DND-41 (cell line): ENCODE measurements at regions not wholly inside any gene's neighbourhood (a gene's known extent, or its start where the extent isn't known, plus 50 kb on each side); places are given as distances from the start of the nearest gene placed in this dataset.

ENCODE experiments used
- ATAC-seq: fragments of 200-7000 bp; cut with Tn5 transposase; 3 replicates; pipeline ENCODE4 v1.9.1; 2021; ENCODE audit warnings: low read depth; ENCODE audit not compliant: insufficient read depth
- DNase-seq: peaks from one replicate; pipeline ENCODE4 v3.0.0-alpha.2; 2020
- H2AFZ ChIP-seq: 2 replicates; pipeline ENCODE4 v1.6.0; 2012; ENCODE audit warnings: low read depth, low read length
- H3K27ac ChIP-seq: 2 replicates; pipeline ENCODE4 v1.5.1; 2012; ENCODE audit warnings: low read length, inconsistent platforms
- H3K27me3 ChIP-seq: fragments of 200-600 bp; sonication (generic); 2 replicates; pipeline ENCODE4 v1.6.0; 2012; ENCODE audit warnings: low read length, mild to moderate bottlenecking, inconsistent platforms; ENCODE audit not compliant: insufficient read depth, poor library complexity
- H3K36me3 ChIP-seq: 2 replicates; pipeline ENCODE4 v1.5.1; 2012; ENCODE audit warnings: low read length, inconsistent platforms; ENCODE audit not compliant: insufficient read depth
- H3K4me1 ChIP-seq: 2 replicates; pipeline ENCODE4 v1.5.1; 2012; ENCODE audit warnings: mild to moderate bottlenecking, low read length; ENCODE audit not compliant: insufficient read depth
- H3K4me2 ChIP-seq: 2 replicates; pipeline ENCODE4 v1.6.0; 2012; ENCODE audit warnings: mild to moderate bottlenecking, moderate library complexity, low read length, inconsistent platforms; ENCODE audit not compliant: insufficient read depth
- H3K4me3 ChIP-seq, 2 experiments: fragments of 200-600 bp in 1 of 2; shearing (Covaris generic) in 1 of 2; 2 replicates each; pipeline ENCODE4 v1.5.1; 2012 to 2016; ENCODE audit warnings: inconsistent platforms in 2 of 2, low read length in 2 of 2, mild to moderate bottlenecking in 2 of 2, low read depth in 1 of 2, moderate library complexity in 1 of 2
- H3K79me2 ChIP-seq: 2 replicates; pipeline ENCODE4 v1.6.0; 2012; ENCODE audit warnings: low read length, inconsistent platforms; ENCODE audit not compliant: insufficient read depth
- H3K9ac ChIP-seq: 2 replicates; pipeline ENCODE4 v1.6.0; 2012; ENCODE audit warnings: low read depth, mild to moderate bottlenecking, inconsistent platforms, low read length, moderate library complexity
- H3K9me3 ChIP-seq: 2 replicates; pipeline ENCODE4 v1.5.1; 2012; ENCODE audit warnings: low read length, moderate library complexity, mild to moderate bottlenecking, inconsistent platforms; ENCODE audit not compliant: insufficient read depth, severe bottlenecking
- H4K20me1 ChIP-seq: 2 replicates; pipeline ENCODE4 v1.6.0; 2012; ENCODE audit warnings: low read length; ENCODE audit not compliant: insufficient read depth
- EZH2 ChIP-seq: IDR thresholded peaks from 3 replicates; pipeline ENCODE4 v1.6.1; 2012; ENCODE audit warnings: borderline replicate concordance, low read depth, mild to moderate bottlenecking, moderate library complexity, low read length, inconsistent platforms; ENCODE audit not compliant: severe bottlenecking
- TF ChIP-seq, protein P1 (sequence below): IDR thresholded peaks from 2 replicates; pipeline ENCODE4 v1.5.1; 2012; ENCODE audit warnings: borderline replicate concordance, low read length, moderate library complexity, mild to moderate bottlenecking; ENCODE audit not compliant: poor library complexity, severe bottlenecking; ENCODE audit errors: extremely low read depth

DNA sequence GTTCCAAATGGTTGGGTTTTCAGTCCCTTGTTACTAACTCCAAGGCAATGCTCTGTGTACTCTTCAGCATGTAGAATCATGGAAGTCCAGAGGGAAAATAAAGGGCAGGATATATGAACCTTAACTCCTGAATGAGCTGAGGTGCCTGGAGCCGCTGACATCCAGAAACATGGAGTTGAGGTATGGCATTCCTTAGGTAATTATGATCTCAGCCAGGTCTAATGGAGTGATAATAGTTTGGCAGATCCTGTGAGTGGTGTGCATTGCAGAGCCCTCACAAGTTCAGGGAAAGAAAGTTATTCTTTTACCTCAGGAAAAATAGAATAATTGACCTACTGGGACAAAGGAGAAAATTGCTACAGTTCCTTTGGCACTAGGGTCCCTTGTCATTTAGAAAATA lies 369.1 kb downstream of the ZNF608 start:
- TF ChIP-seq, protein P1, sequence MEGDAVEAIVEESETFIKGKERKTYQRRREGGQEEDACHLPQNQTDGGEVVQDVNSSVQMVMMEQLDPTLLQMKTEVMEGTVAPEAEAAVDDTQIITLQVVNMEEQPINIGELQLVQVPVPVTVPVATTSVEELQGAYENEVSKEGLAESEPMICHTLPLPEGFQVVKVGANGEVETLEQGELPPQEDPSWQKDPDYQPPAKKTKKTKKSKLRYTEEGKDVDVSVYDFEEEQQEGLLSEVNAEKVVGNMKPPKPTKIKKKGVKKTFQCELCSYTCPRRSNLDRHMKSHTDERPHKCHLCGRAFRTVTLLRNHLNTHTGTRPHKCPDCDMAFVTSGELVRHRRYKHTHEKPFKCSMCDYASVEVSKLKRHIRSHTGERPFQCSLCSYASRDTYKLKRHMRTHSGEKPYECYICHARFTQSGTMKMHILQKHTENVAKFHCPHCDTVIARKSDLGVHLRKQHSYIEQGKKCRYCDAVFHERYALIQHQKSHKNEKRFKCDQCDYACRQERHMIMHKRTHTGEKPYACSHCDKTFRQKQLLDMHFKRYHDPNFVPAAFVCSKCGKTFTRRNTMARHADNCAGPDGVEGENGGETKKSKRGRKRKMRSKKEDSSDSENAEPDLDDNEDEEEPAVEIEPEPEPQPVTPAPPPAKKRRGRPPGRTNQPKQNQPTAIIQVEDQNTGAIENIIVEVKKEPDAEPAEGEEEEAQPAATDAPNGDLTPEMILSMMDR: no peak
- no peak for TF ChIP-seq EZH2
- no peaks in the 10 kb centered on the region for H3K4me1 ChIP-seq
- no peaks in the 10 kb centered on the region for H3K79me2 ChIP-seq
- ATAC-seq (no peak), DNase-seq (no peak)
- H3K4me3 ChIP-seq: no peak overlapping the region
- H3K4me2 ChIP-seq: no peak overlapping the region
- no peak overlapping the region for H3K9ac ChIP-seq
- H3K27me3 ChIP-seq: no peaks in the 10 kb centered on the region
- peaks cover 12% of the 10 kb centered on the region for H3K9me3 ChIP-seq
- H3K27ac ChIP-seq: no peak overlapping the region
- H2AFZ ChIP-seq: no peak overlapping the region
- H4K20me1 ChIP-seq: no peaks in the 10 kb centered on the region
- no peaks in the 10 kb centered on the region for H3K36me3 ChIP-seq

- Histone ChIP-seq H3K9ac (no peak overlapping the region), H2AFZ (no peak overlapping the region), H3K36me3 (no peaks in the 10 kb centered on the region), H3K4me1 (no peaks in the 10 kb centered on the region), H4K20me1 (no peaks in the 10 kb centered on the region), H3K27ac (no peak overlapping the region), H3K79me2 (no peaks in the 10 kb centered on the region), H3K9me3 (no peaks in the 10 kb centered on the region), H3K4me2 (no peak overlapping the region), H3K4me3 (no peak overlapping the region), H3K27me3 (no peaks in the 10 kb centered on the region)
- no peak for TF ChIP-seq EZH2
- TF ChIP-seq, protein P1: no peak
- DNase-seq (no peak), ATAC-seq (no peak)
Measured at GRCh38 chr5:124373883-124374282, 372.6 kb downstream of the ZNF608 start.

DNA sequence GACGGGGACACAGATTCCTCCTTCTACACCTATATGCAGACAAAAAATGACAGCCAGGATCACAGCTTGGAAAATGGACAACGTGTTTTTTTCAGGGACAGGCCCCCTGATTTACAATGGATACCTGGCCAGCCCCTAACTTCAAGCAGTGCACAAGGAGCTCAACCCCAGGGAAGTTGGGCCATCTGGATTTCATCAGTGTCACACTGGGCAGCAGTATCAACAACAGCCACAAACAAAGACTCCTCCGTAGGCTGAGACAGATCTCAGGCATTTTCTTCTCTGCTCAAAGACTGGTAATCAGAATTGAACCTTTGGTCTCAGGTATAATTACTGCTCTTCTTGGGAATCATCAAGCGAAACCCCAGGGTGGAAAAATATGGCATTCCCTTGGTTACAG lies 374.0 kb downstream of the ZNF608 start:
- DNase-seq (no peak), ATAC-seq (no peak)
- Histone ChIP-seq H3K27me3 (no peaks in the 10 kb centered on the region), H2AFZ (no peak overlapping the region), H3K9me3 (no peaks in the 10 kb centered on the region), H3K4me1 (no peaks in the 10 kb centered on the region), H3K27ac (no peak overlapping the region), H3K9ac (no peak overlapping the region), H4K20me1 (no peaks in the 10 kb centered on the region), H3K4me2 (no peak overlapping the region), H3K4me3 (no peak overlapping the region), H3K79me2 (no peaks in the 10 kb centered on the region), H3K36me3 (no peaks in the 10 kb centered on the region)
- no peak for TF ChIP-seq EZH2
- TF ChIP-seq, protein P1: no peak
